ENCODE measurements at regions not wholly inside any gene's neighbourhood (a gene's known extent, or its start where the extent isn't known, plus 50 kb on each side); places are given as distances from the start of the nearest gene placed in this dataset.

DNA sequence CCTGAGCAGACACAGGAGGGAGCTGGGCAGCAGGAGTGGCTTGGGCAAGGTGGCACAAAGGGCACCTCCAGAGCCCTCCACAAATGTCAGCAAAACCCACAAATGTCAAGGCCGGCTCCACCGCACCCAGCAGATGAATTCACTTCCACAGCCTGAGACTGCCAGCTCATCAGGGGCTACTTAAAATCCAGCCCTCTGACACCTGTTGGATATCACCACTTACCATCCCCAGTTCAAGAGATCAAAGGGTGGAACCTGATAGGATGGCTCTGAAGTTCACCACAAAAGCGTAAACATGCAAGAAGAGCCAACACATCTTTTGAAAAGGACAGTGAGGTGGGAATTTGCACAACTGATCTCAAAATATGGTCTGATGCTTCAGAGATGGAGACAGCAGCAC is 168.6 kb upstream of the GRK3 start (continued):
- TF ChIP-seq NR2C2 (CRISPR knock-in tag; IDR thresholded peaks at IDR 0.05; ENCODE audit: borderline replicate concordance) (peak; percentile 14; the same call in 1 of the 2 replicates), ARHGAP35 (CRISPR knock-in tag; IDR thresholded peaks at IDR 0.05; ENCODE audit: borderline replicate concordance) (no peak), ZNF670 (CRISPR knock-in tag; IDR thresholded peaks at IDR 0.05; ENCODE audit: borderline replicate concordance) (peak; percentile 36; the same call in 1 of the 2 replicates), ZBTB7B (CRISPR knock-in tag; IDR thresholded peaks at IDR 0.05) (no peak), TBP (CRISPR knock-in tag; IDR thresholded peaks at IDR 0.05) (no peak), ZNF775 (CRISPR knock-in tag; IDR thresholded peaks at IDR 0.05; ENCODE audit: borderline replicate concordance) (no peak), ZFP36L1 (CRISPR knock-in tag; IDR thresholded peaks at IDR 0.05) (no peak), PITX1 (CRISPR knock-in tag; IDR thresholded peaks at IDR 0.05) (peak; percentile 27; the same call in 1 of the 2 replicates), NKX3-1 (CRISPR knock-in tag; IDR thresholded peaks at IDR 0.05) (no peak), DR1 (CRISPR knock-in tag; IDR thresholded peaks at IDR 0.05) (no peak), SP5 (CRISPR knock-in tag; IDR thresholded peaks at IDR 0.05; ENCODE audit: borderline replicate concordance, low read depth) (peak; percentile 69; the same call in 1 of the 2 replicates), FOXA3 (CRISPR knock-in tag; IDR thresholded peaks at IDR 0.05) (peak; percentile 83), KDM1A (CRISPR knock-in tag; IDR thresholded peaks at IDR 0.05) (0 out of 2 replicates have a peak, but pooled peaks have one; percentile 76), SPEN (CRISPR knock-in tag; IDR thresholded peaks at IDR 0.05; ENCODE audit: low read depth) (no peak), U2AF2 (IDR thresholded peaks at IDR 0.05; ENCODE audit: low read depth, low read length) (no peak), HNRNPLL (IDR thresholded peaks at IDR 0.05; ENCODE audit: low read depth, low read length, poor library complexity, severe bottlenecking) (no peak), REPIN1 (CRISPR knock-in tag; IDR thresholded peaks at IDR 0.05; ENCODE audit: borderline replicate concordance, low read depth) (no peak), DNMT3B (CRISPR knock-in tag; conservative IDR thresholded peaks at IDR 0.05) (no peak), ONECUT2 (CRISPR knock-in tag; IDR thresholded peaks at IDR 0.05) (no peak), ZNF598 (CRISPR knock-in tag; IDR thresholded peaks at IDR 0.05; ENCODE audit: borderline replicate concordance) (no peak), ZNF331 (CRISPR knock-in tag; IDR thresholded peaks at IDR 0.05) (no peak; the same call in 1 of the 2 replicates), ZNF282 (IDR thresholded peaks at IDR 0.05; ENCODE audit: partially characterized antibody) (no peak), ZMAT3 (CRISPR knock-in tag; conservative IDR thresholded peaks at IDR 0.05) (no peak)
- TF ChIP-seq, protein P1, sequence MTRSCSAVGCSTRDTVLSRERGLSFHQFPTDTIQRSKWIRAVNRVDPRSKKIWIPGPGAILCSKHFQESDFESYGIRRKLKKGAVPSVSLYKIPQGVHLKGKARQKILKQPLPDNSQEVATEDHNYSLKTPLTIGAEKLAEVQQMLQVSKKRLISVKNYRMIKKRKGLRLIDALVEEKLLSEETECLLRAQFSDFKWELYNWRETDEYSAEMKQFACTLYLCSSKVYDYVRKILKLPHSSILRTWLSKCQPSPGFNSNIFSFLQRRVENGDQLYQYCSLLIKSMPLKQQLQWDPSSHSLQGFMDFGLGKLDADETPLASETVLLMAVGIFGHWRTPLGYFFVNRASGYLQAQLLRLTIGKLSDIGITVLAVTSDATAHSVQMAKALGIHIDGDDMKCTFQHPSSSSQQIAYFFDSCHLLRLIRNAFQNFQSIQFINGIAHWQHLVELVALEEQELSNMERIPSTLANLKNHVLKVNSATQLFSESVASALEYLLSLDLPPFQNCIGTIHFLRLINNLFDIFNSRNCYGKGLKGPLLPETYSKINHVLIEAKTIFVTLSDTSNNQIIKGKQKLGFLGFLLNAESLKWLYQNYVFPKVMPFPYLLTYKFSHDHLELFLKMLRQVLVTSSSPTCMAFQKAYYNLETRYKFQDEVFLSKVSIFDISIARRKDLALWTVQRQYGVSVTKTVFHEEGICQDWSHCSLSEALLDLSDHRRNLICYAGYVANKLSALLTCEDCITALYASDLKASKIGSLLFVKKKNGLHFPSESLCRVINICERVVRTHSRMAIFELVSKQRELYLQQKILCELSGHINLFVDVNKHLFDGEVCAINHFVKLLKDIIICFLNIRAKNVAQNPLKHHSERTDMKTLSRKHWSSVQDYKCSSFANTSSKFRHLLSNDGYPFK (CRISPR knock-in tag; IDR thresholded peaks at IDR 0.05; ENCODE audit: borderline replicate concordance): no peak
- TF ChIP-seq, protein P2, sequence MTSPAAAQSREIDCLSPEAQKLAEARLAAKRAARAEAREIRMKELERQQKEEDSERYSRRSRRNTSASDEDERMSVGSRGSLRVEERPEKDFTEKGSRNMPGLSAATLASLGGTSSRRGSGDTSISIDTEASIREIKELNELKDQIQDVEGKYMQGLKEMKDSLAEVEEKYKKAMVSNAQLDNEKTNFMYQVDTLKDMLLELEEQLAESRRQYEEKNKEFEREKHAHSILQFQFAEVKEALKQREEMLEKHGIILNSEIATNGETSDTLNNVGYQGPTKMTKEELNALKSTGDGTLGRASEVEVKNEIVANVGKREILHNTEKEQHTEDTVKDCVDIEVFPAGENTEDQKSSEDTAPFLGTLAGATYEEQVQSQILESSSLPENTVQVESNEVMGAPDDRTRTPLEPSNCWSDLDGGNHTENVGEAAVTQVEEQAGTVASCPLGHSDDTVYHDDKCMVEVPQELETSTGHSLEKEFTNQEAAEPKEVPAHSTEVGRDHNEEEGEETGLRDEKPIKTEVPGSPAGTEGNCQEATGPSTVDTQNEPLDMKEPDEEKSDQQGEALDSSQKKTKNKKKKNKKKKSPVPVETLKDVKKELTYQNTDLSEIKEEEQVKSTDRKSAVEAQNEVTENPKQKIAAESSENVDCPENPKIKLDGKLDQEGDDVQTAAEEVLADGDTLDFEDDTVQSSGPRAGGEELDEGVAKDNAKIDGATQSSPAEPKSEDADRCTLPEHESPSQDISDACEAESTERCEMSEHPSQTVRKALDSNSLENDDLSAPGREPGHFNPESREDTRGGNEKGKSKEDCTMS (CRISPR knock-in tag; conservative IDR thresholded peaks at IDR 0.05): no peak
- TF ChIP-seq, protein P3, sequence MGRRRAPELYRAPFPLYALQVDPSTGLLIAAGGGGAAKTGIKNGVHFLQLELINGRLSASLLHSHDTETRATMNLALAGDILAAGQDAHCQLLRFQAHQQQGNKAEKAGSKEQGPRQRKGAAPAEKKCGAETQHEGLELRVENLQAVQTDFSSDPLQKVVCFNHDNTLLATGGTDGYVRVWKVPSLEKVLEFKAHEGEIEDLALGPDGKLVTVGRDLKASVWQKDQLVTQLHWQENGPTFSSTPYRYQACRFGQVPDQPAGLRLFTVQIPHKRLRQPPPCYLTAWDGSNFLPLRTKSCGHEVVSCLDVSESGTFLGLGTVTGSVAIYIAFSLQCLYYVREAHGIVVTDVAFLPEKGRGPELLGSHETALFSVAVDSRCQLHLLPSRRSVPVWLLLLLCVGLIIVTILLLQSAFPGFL (CRISPR knock-in tag; IDR thresholded peaks at IDR 0.05): no peak

Measured in HepG2 (cell line).